Activated CD4-positive, alpha-beta T cell treated with anti-CD3 and anti-CD28 coated beads for 48 hours (primary cell): ENCODE measurements at regions not wholly inside any gene's neighbourhood (a gene's known extent, or its start where the extent isn't known, plus 50 kb on each side); places are given as distances from the start of the nearest gene placed in this dataset.
"Not testable (repeated sequence)": the region's sequence is repeated elsewhere in the genome, so short reads cannot be mapped to it uniquely, and the experiment has no call there.

Experiments used
- DNase-seq: peaks from one replicate; pipeline ENCODE4 v3.0.0-alpha.2; 2020

GRCh38 chr7:6939896-6940295 is 113.8 kb upstream of the CCZ1B start:
- DNase-seq: not testable (repeated sequence)

- not testable (repeated sequence) for DNase-seq
Measured at GRCh38 chr7:6946873-6947272, 120.8 kb upstream of the CCZ1B start.

DNA sequence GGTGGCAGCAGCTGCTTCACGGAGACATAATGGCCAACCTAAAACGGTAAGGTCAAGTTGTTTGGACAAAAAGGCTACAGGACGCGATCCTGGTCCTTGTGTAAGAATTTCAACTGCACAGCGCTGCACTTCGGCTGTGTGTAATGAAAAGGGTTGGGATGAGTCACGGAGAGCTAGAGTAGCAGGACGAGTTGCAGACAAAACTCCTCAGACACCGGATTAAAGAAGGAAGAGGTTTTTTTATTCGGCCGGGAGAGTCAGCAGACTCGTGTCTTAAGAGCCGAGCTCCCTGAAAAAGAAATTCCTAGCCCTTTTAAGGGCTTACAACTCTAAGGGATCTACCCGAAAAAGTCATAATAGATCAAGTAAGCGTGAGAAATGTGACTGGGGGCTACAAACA is 124.2 kb upstream of the CCZ1B start:
- DNase-seq: not testable (repeated sequence)

GRCh38 chr7:6951553-6951952 is 125.5 kb upstream of the CCZ1B start:
- DNase-seq: not testable (repeated sequence)

DNA sequence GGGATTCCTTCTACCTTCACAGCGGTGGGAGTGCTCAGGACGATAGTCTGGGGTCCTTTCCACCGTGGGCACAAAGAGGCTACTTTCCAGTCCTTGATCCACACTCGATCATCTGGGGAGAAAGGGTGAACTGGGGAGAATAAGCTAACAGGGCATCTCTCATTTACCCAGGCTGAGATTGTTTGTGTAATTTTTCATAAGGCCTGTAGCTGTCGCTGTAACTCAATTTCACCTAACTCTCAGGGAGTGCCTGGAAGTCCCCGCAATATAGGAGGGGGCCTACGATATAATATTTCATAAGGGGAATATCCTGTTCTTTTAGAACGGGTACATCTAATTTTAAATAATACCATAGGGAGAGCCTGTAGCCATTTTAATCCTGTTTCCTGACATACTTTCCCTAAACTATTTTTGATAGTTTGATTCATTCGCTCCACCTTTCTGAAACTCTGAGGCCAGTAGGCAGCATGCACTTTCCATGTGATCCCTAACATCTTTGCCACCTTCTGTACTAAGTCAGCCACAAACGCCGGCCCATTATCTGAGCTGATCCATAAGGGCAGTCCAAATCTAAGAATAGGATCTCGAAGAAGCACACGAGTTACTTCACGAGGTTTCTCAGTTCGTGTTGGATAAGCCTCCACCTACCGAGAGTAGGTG is 127.2 kb upstream of the CCZ1B start:
- not testable (repeated sequence) for DNase-seq

GRCh38 chr7:6953798-6954181 is 127.7 kb upstream of the CCZ1B start:
- DNase-seq: not testable (repeated sequence)

GRCh38 chr7:6955385-6955784 is 129.3 kb upstream of the CCZ1B start:
- not testable (repeated sequence) for DNase-seq

- DNase-seq: not testable (repeated sequence)
Measured at GRCh38 chr7:6955990-6956566, 130.0 kb upstream of the CCZ1B start.

- not testable (repeated sequence) for DNase-seq
Measured at GRCh38 chr7:6958371-6958770, 132.3 kb upstream of the CCZ1B start.

GRCh38 chr7:6959942-6960341 is 133.9 kb upstream of the CCZ1B start:
- not testable (repeated sequence) for DNase-seq

GRCh38 chr7:6962871-6963270 is 136.8 kb upstream of the CCZ1B start:
- DNase-seq: not testable (repeated sequence)

GRCh38 chr7:6965051-6965450 is 139.0 kb upstream of the CCZ1B start:
- peak; percentile 78 for DNase-seq

GRCh38 chr7:6970180-6970579 is 144.1 kb upstream of the CCZ1B start:
- DNase-seq: not testable (repeated sequence)

GRCh38 chr7:6974876-6975275 is 148.8 kb upstream of the CCZ1B start:
- not testable (repeated sequence) for DNase-seq

DNA sequence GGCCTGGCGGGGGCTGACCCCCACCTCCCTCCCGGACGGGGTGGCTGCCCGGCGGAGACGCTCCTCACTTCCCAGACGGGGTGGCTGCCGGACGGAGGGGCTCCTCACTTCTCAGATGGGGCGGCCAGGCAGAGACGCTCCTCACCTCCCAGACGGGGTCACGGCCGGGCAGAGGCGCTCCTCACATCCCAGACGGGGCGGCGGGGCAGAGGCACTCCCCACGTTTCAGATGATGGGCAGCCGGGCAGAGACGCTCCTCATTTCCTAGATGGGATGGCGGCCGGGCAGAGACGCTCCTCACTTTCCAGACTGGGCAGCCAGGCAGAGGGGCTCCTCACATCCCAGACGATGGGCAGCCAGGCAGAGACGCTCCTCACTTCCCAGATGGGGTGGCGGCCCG is 149.3 kb upstream of the CCZ1B start:
- not testable (repeated sequence) for DNase-seq

DNA sequence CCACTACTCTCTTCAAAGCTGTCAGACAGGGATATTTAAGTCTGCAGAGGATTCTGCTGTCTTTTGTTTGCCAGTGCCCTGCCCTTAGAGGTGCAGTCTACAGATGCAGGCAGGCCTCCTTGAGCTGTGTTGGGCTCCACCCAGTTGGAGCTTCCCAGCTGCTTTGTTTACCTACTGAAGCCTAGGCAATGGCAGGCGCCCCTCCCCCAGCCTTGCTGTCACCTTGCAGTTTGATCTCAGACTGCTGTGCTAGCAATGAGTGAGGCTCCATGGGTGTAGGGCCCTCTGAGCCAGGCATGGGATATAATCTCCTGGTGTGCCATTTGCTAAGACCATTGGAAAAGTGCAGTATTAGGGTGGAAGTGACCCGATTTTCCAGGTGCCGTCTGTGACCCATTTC is 151.3 kb upstream of the CCZ1B start:
- DNase-seq: not testable (repeated sequence)

DNA sequence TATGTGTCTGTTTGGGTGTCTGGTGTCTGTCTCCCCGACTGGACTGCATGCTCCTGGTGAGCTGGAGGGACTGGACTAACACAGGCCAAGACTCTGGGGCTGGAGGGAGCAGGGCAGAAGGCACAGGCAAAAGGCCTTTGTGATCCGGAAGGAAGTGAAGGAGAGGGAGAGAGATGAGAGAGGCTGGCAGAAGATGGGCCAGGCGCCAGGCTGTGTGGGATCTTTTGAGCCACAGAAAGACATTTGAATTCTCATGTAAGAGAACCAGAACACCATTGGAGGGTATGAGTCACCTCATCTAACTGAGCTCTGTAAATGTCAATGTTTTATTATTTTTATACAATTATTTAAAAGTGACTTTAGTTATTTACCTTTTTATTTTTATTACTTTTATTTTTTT is 152.3 kb upstream of the CCZ1B start:
- DNase-seq: not testable (repeated sequence)

DNA sequence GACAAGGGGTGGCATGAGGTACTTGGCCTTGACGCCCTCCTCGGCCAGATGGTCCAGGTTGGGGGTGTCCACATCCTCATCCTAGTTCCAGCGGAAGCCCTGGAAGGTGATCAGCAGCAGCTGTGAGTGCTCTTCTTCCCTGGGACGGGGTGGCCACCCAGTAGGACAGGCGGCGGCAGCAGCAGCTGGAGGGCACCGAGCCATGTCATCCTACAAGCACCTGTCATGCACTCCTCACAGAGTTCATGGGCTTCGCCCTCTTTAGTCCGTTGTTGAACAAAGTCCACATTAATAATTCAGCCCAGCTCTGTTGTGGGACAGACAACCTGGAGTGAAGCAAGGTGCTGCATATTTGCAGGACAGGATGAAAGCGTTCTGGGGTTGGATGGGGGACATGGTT is 153.4 kb upstream of the CCZ1B start:
- DNase-seq: not testable (repeated sequence)

DNA sequence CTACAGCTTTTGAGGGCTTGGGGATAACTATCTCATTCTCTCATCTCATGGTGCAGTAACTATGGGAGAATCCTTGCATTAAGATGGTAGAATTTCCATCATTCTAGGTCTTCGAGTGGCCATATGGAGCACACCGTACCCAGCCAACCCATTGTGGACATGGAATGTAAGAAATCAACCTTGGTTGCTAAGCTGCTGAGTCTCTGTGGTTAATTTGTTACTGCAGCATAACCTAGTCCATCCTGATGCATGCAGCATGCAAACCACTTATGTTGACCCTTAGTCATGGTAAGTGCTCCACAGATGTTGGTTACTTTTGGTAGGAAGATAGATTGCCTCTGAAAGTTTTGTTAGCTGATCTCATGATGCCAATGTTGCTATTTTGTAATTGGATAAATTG is 156.3 kb upstream of the CCZ1B start:
- not testable (repeated sequence) for DNase-seq

DNA sequence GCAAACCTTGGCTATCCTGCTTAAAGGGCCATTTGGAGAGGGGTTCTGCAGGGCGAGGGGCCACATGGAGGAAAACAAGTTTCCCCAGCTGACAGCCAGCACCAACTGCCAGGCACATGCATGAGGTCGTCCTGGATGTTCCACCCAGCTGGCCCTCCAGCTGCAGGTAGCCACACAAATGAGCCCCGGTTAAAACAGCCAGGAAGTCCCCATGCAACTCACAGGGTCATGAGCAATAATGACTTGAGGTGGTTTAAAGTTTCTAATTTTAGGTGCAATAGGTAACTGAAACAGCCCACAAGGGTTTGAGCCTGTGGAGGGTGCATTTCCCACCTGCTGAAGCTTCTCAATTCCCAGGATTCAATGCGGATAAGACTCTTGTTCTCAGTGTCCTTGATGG is 160.8 kb upstream of the CCZ1B start:
- not testable (repeated sequence) for DNase-seq

GRCh38 chr7:6988608-6989007 is 162.5 kb upstream of the CCZ1B start:
- DNase-seq: not testable (repeated sequence)

GRCh38 chr7:6989968-6990367 is 163.9 kb upstream of the CCZ1B start:
- not testable (repeated sequence) for DNase-seq

- DNase-seq: not testable (repeated sequence)
Measured at GRCh38 chr7:6990426-6991152, 164.5 kb upstream of the CCZ1B start.

- peak; percentile 58 for DNase-seq
Measured at GRCh38 chr7:6991169-6991611, 165.1 kb upstream of the CCZ1B start.
